ENCODE measurements at regions not wholly inside any gene's neighbourhood (a gene's known extent, or its start where the extent isn't known, plus 50 kb on each side); places are given as distances from the start of the nearest gene placed in this dataset.

DNA sequence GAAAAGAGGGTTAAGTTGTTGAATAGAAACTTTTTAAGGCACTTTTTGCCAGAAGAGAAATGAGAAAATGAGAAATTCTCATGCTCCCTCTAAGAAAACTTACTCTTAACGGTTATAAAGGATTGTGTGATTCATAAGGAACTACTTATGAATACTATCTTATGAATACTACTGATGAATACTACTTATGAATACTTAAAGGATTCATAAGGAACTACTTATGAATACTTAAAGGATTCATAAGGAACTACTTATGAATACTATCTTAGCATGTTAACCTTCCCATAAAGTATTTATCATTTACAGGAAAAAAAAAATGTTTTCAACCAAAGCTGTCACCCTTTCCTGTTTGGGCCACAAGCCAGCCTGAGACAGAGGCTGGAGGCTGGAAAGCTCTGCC is 53.1 kb upstream of the UCN3 start:
- no peak for DNase-seq

DNA sequence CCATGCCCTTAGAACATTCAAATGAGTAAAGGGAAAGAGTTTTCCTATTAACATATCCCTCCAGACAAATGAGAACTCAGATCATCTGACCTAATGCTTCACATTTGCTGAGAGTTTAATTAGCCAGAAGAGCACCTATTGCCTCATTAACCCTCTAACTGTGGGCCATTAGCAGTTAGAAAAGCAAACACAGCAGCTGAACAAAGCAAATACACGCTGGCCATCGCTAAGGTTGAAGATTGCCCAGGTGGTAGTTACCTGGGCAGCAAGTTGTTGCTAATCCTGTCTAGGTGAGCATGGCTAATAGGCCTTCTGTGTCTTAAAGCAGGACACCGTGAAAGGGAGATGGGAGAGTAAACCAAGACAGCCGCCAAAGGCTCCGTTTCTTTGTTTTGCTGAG is 49.9 kb upstream of the UCN3 start:
- no peak for DNase-seq

All from activated CD4-positive, alpha-beta T cell treated with anti-CD3 and anti-CD28 coated beads, Interleukin-10, Interleukin-2, amounts not matched to agents 100 ng/mL and 50 ng/mL, durations not matched to agents 16 hours and 8 hours (primary cell).